Transverse colon (tissue), 3 donors: ENCODE measurements at regions not wholly inside any gene's neighbourhood (a gene's known extent, or its start where the extent isn't known, plus 50 kb on each side); places are given as distances from the start of the nearest gene placed in this dataset.

ENCODE experiments used
- POLR2A ChIP-seq: fragments of 450-650 bp; IDR thresholded peaks from one replicate; pipeline ENCODE4 v1.6.1; 2016; ENCODE audit warnings: antibody characterized with exemption, mild to moderate bottlenecking, moderate library complexity
- TF ChIP-seq, protein P1 (sequence below), 5 experiments: fragments of 200-600 bp in 3 of 5; fragments of 450-650 bp in 2 of 5; sonication (generic) in 3 of 5; IDR thresholded peaks; 1 replicate in 2 of 5; 2 replicates in 3 of 5; pipeline ENCODE4 v1.5.1; 2016 to 2017; ENCODE audit warnings: antibody characterized with exemption in 5 of 5, inconsistent platforms in 3 of 5, mild to moderate bottlenecking in 2 of 5, moderate library complexity in 1 of 5

GRCh38 chr1:59125676-59126320 lies 171.1 kb upstream of the FGGY start:
- no peak for TF ChIP-seq POLR2A
- TF ChIP-seq, protein P1, sequence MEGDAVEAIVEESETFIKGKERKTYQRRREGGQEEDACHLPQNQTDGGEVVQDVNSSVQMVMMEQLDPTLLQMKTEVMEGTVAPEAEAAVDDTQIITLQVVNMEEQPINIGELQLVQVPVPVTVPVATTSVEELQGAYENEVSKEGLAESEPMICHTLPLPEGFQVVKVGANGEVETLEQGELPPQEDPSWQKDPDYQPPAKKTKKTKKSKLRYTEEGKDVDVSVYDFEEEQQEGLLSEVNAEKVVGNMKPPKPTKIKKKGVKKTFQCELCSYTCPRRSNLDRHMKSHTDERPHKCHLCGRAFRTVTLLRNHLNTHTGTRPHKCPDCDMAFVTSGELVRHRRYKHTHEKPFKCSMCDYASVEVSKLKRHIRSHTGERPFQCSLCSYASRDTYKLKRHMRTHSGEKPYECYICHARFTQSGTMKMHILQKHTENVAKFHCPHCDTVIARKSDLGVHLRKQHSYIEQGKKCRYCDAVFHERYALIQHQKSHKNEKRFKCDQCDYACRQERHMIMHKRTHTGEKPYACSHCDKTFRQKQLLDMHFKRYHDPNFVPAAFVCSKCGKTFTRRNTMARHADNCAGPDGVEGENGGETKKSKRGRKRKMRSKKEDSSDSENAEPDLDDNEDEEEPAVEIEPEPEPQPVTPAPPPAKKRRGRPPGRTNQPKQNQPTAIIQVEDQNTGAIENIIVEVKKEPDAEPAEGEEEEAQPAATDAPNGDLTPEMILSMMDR (IDR thresholded peaks at IDR 0.05) = no peak
